ENCODE measurements at regions not wholly inside any gene's neighbourhood (a gene's known extent, or its start where the extent isn't known, plus 50 kb on each side); places are given as distances from the start of the nearest gene placed in this dataset.

DNA sequence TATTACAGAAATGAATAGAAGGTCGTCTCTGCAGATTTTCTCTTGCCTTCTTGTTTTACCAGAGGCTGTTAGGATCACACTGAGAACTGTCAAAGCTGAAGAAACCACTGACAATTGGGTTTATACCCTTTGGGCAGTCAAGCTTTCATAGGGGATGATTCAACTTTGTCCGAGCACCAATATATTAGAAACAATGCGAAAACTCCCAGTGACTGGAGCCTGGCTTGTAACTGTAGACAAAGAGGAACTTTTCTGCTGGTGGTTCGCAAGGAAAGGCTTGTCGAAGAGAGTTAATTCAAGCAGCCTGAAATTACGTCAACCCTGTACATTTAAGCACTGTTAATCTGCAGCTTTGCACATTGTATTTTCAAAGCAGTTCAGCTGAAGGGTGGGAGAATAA, 193.2 kb upstream of the ZNF385D start:
- no peak for TF ChIP-seq POLR2A (IDR thresholded peaks at IDR 0.05)
- no peak for TF ChIP-seq EP300 (IDR thresholded peaks at IDR 0.05; ENCODE audit: low read depth)
- TF ChIP-seq CTCF (IDR thresholded peaks at IDR 0.05): no peak
- TF ChIP-seq POLR2AphosphoS5 (IDR thresholded peaks at IDR 0.05): no peak
- in situ Hi-C loops (cut with MboI; ENCODE audit: low pct_ligation_motif_present in 1 of 4, low pct_unique_long_range_greater_than_20kb in 1 of 4, low sequenced_read_pairs in 3 of 4) (no loop called here), intact Hi-C loops (cut with DNase I; ENCODE audit: low total_unique reads) (no loop called here)
- WGBS, 2 donors (ENCODE audit: low coverage in 1 of 2): 59 to 63% methylated on average over 6 of the region's 6 CpGs
- H3K27ac ChIP-seq: no peak overlapping the region
- H3K9me3 ChIP-seq: no peaks in the 10 kb centered on the region
- H3K27me3 ChIP-seq: no peaks in the 10 kb centered on the region
- no peak overlapping the region for H3K4me3 ChIP-seq
- H3K36me3 ChIP-seq: no peaks in the 10 kb centered on the region
- no peaks in the 10 kb centered on the region for H3K4me1 ChIP-seq
- no peak for DNase-seq

DNA sequence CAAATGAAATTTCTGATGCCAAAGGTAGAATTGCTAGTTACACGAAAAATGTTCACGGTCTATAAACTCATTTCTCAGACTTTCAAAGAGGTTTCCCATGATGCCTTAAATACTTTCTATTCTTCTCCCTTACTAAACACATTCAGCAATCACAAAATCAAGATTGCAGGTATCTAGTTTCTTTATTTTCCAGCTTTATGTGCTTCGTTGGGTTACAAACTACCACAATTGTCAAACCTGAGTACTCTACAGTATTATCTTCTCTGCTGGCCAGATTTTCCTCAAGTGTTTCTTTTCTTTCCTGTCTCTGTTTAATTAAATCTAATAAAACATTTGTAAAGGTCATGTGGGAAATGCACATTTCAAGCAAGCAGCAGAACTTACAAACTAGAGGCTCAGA, 201.8 kb upstream of the ZNF385D start:
- Histone ChIP-seq H3K4me3 (no peak overlapping the region), H3K27me3 (no peaks in the 10 kb centered on the region), H3K36me3 (no peaks in the 10 kb centered on the region), H3K9me3 (no peaks in the 10 kb centered on the region), H3K4me1 (no peaks in the 10 kb centered on the region), H3K27ac (no peak overlapping the region)
- intact Hi-C loops (cut with DNase I; ENCODE audit: low total_unique reads): no loop called here
- in situ Hi-C loops (cut with MboI; ENCODE audit: low pct_ligation_motif_present in 1 of 4, low pct_unique_long_range_greater_than_20kb in 1 of 4, low sequenced_read_pairs in 3 of 4): no loop called here
- WGBS, 2 donors (ENCODE audit: low coverage in 1 of 2): 69 to 71% methylated on average over 3 of the region's 3 CpGs
- TF ChIP-seq POLR2AphosphoS5 (IDR thresholded peaks at IDR 0.05) (no peak), EP300 (IDR thresholded peaks at IDR 0.05; ENCODE audit: low read depth) (no peak), POLR2A (IDR thresholded peaks at IDR 0.05) (no peak), CTCF (IDR thresholded peaks at IDR 0.05) (no peak)
- DNase-seq: no peak

GRCh38 chr3:21954709-21955108, 203.7 kb upstream of the ZNF385D start:
- no peaks in the 10 kb centered on the region for H3K36me3 ChIP-seq
- no peaks in the 10 kb centered on the region for H3K9me3 ChIP-seq
- no peak for DNase-seq
- H3K27ac ChIP-seq: no peak overlapping the region
- WGBS, 2 donors (ENCODE audit: low coverage in 1 of 2): 75 to 76% methylated on average over 2 of the region's 2 CpGs
- TF ChIP-seq EP300 (IDR thresholded peaks at IDR 0.05; ENCODE audit: low read depth) (no peak), POLR2AphosphoS5 (IDR thresholded peaks at IDR 0.05) (no peak), POLR2A (IDR thresholded peaks at IDR 0.05) (no peak), CTCF (IDR thresholded peaks at IDR 0.05) (no peak)
- in situ Hi-C loops (cut with MboI; ENCODE audit: low pct_ligation_motif_present in 1 of 4, low pct_unique_long_range_greater_than_20kb in 1 of 4, low sequenced_read_pairs in 3 of 4) (no loop called here), intact Hi-C loops (cut with DNase I; ENCODE audit: low total_unique reads) (no loop called here)
- no peaks in the 10 kb centered on the region for H3K27me3 ChIP-seq
- H3K4me3 ChIP-seq: no peak overlapping the region
- H3K4me1 ChIP-seq: no peaks in the 10 kb centered on the region

GRCh38 chr3:21955406-21955805, 204.4 kb upstream of the ZNF385D start:
- H3K4me1 ChIP-seq: no peaks in the 10 kb centered on the region
- H3K27me3 ChIP-seq: no peaks in the 10 kb centered on the region
- H3K9me3 ChIP-seq: no peaks in the 10 kb centered on the region
- DNase-seq: no peak
- TF ChIP-seq POLR2A (IDR thresholded peaks at IDR 0.05) (no peak), CTCF (IDR thresholded peaks at IDR 0.05) (no peak), POLR2AphosphoS5 (IDR thresholded peaks at IDR 0.05) (no peak), EP300 (IDR thresholded peaks at IDR 0.05; ENCODE audit: low read depth) (no peak)
- H3K4me3 ChIP-seq: no peak overlapping the region
- 84 to 85% methylated on average over 2 of the region's 2 CpGs for WGBS, 2 donors (ENCODE audit: low coverage in 1 of 2)
- H3K27ac ChIP-seq: no peak overlapping the region
- no peaks in the 10 kb centered on the region for H3K36me3 ChIP-seq
- intact Hi-C loops (cut with DNase I; ENCODE audit: low total_unique reads): no loop called here
- in situ Hi-C loops (cut with MboI; ENCODE audit: low pct_ligation_motif_present in 1 of 4, low pct_unique_long_range_greater_than_20kb in 1 of 4, low sequenced_read_pairs in 3 of 4): no loop called here
